HG03066 (cell line): ENCODE measurements at regions not wholly inside any gene's neighbourhood (a gene's known extent, or its start where the extent isn't known, plus 50 kb on each side); places are given as distances from the start of the nearest gene placed in this dataset.
A peak's percentile ranks its signal among the peaks of the same experiment; 100 is the strongest.

ENCODE experiments used
- ATAC-seq: cut with Tn5 transposase; IDR thresholded peaks from one replicate; pipeline ENCODE4 v1.9.1; 2021; ENCODE audit warnings: low read depth; ENCODE audit not compliant: unreplicated experiment

DNA sequence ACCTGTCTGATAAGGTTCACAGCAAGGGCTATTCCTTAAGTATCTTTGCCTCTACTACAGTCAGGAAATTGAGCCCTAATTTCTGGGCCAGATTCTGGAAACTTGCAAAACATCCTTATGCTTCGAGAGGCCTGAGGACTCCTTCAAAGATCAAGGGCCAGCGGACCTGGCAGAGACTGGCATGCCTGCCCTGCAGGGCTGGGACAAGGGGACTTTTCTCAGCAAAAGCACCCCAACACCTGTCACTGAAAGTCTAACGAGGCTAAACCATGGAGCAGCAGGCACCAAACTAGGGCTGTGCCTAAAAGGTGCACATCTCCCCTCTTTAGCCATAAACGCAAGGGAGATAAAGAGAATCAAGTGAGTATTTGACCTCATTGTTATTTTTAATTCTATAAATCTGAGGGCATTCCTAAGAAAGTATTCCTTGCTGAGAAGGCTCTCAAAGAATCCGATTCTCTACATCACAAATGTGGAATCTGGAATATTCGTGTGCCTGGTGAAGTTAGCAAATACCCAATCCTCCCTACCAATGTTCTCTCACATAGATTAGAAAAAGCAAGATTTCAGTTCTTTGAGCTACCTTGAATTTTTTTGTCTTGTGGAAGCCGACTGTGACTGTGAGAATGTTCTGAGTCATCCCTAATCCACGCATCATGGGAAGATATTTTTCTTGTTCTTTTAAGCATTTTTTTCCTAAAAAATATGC, 328.2 kb upstream of the NOVA1 start:
- no peak for ATAC-seq

DNA sequence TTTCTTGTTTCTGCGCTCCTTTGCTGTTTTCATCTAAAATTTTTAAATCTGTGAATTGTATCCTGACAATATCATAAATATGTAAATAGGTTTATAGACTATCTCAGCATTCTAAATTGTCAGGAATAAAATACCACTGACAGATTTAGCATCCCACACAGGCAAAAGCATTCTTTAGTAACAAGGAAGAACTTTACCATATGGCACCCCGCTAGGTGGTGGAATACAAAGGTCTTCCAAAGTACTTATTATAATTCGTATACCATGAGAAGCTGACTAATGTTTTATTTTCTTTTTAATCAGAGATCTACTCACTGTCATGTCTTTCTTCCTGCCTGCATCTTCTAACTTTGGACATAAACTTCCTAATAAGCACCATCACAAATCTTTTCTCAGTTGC, 328.8 kb upstream of the NOVA1 start:
- ATAC-seq = no peak

DNA sequence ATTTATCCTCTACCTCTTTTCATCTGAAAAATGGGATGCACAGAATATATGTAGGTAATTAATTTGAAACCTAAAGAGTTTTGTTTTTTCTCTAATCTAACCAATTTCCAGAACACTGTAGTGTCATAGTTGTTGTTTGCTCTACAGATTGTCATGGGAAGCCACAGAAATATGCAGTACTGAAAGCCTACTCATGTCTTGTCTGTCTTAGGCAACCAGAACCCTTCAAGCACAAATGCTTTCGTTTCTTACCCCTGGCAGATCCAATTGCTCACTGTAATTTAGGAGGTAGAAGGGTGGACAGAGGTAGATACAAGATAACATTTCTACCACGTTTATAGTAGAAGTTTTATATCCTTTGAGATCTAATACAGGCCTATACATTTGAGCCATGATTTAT, 330.2 kb upstream of the NOVA1 start:
- ATAC-seq = no peak

DNA sequence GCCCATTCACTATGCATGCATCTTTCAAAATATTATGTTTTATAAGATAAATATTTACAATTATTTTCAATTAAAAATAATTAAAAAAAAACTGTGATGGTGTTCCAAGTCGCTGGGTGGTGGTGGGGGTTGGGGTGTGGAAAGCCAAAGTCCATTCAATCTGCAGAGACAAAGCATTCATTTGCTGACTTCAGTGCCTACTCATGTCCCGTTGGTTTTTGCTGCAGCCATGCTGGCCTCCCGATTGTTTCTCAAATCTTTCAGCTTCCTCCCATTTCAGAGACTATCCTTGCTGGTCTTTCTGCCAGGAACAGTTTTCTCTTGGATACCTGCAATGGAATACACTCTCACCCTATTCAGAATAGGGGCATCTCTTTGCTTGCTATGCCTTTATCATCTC, 331.5 kb upstream of the NOVA1 start:
- ATAC-seq = no peak

DNA sequence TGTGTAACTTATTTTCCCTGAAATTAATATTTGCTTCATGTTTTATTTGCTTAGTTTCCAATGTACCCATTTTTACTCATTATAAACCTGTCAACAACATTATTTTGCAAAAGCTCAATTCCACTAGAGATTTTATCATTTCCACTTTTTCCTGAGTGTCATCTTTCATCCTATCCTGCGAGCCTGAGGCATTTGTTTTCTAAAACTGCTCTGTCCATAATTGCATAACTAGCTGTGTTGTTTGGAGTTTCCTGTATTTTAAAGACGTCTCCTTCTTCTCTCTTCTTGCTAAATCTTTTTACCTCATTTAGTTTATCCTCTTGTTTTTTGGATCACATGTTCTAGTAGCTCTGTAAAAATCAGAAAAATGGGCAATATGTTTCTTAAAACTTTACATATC, 332.7 kb upstream of the NOVA1 start:
- ATAC-seq = no peak

DNA sequence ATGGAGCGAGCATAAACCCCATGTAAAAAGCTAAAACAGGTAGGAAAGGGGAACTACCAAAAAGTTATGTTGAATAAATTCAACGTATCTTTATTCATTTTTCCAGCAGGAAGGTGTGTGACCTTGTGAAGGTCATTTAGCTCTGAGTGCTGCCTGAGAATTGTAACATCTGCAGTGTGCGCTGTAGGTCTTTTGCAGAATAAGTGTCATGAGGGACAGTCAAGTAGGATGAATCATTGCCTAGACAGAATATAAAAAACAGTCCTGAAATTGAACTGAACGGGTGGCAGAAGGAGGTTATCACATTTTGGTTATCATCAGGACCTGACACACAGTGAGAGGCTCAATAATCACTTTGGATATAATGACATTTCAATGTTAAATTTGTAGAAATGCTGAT, 334.8 kb upstream of the NOVA1 start:
- ATAC-seq = no peak

DNA sequence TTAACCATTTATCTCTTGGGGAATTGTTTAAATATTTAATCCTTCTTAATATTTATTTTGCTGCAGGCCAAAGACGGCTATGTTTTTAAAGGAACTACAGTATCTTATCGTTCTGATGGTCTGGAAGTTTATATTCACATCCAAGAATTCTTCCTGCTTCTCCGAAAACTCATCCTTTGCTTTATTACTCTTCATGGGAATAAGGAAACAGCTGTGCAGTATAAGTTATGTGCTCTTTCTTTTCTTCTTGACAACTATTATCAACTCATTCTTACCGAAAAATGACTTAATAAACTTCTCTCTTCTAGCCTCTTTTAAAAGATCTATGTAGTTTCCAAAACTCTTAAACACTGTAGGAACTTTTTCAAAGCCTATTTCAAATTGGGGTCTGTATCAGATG, 335.6 kb upstream of the NOVA1 start:
- ATAC-seq = no peak

DNA sequence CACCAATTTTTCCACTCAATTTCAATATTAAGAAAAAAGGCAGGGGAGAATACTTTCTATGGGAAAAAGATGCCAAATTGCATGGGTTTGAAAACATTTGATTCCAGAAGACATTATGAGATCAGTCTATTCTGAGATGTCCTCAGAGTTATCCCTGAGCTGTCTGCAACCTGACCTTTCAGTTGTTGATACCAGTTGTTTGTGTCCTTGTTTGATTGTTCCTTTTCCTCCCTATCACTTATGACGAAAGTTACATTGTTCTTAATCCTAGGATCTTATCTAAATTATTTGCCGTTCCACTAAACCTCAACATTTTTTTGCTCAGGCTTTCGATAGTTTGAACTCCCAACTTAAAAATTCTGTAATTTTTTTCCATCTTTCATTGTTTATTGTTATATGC, 336.3 kb upstream of the NOVA1 start:
- no peak for ATAC-seq

DNA sequence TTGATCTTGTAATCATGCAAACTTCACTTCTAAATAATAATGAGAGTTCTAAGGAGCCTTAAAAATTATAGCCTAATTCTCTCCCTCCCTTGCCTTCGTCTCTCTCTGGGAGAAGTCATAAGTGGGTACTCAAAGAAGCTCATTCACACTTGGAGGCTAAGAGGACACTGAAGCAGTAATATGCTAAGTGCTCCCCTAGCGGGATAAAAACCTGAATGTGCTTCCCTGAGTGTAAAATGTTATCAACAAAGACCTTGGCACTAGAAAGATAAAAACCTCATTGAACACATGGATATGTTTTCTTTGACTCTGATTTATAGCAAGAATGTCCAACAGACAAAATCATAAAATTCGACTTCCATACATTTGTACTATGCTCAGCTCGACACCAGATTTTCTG, 337.9 kb upstream of the NOVA1 start:
- ATAC-seq = no peak

DNA sequence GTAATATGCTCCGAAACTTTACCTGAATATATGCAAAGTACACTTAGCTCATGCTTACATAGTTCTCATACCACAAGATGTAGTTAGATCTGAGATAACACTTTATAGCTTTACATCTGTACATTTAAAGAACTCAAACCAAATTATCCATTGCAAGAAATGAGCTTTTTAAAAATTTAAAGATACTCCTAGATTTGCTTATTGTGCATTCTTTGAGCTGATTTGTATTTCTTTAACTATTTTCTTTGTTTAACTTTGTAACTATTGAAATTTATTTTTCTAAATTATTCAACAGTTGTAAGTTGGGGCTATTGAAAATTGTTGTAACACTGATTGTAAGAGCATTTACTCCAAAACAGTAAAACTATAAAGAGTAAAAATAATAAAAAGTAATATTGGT, 340.2 kb upstream of the NOVA1 start:
- ATAC-seq = no peak

DNA sequence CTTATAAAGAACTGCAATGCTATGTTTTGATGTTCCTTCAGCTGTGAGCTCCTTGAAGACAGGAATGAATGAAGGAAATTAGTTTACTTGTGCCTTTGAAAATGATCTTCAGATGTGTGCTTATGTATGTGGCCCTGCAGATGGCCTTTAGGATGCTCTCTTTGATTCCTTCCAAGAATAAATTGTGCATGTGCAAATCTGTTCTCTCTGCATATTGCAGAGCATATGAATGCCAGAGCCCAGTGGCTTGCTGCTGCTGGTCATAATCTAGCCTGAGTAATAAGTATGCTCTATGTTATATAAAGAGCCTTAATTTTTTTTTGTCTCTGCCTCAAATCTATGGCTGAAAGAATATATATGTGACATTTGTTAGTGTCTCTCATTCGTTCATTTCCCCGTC, 341.9 kb upstream of the NOVA1 start:
- no peak for ATAC-seq

DNA sequence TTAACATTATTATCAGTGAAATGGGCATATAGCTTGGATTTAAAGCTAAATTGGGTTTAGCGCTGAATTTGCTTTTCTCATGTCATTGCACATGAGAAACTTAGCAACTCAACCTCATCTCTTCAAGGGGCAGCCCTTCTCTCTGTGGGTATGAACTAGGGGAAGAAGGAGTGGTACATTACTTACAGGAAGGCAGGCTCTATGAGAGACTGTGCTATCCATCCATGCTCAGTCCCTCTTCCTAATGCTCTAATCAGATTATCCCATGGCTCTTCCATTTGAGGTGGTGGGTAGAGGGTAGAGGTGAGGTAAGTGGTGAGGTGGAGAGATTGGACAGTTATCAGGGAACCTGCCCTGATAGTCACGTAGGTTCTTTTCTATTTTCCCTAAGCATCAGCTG, 343.7 kb upstream of the NOVA1 start:
- no peak for ATAC-seq

DNA sequence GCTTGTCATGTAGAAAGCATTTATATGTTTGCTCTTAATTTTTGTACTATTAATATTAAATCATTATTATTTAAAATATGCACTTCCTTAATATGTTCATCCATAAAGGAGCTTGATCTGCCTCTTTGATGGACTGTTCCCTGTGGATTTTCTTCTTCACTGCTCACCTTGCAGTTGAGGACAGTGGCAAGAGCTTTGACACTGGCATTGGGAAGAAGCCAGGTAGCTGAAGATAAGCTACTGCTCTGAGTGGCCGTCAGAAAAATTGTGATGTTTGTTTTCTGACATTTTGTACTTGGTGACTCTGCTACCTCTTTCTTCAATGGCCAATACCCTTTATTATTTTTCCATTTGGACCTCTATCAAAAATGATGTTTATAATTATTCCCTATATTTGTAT, 349.4 kb upstream of the NOVA1 start:
- no peak for ATAC-seq

DNA sequence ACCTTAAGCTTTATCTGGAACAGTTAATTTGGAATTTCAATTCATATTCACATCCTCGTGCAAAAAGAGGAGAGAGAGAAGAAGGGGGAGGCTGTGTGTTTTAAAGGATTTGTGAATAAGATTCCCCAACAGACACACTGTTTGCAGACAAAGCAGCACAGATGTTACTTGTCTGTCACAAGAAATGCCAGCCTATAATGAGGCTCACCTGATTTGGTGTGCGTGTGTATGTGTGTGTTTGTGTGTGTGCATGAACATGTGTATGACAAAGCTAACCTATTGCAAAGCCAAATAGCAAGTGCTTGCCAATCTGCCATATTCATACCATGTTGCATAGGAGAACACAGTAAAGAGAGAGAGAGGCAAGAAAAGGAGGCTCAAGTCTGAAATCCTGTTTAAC, 361.6 kb upstream of the NOVA1 start:
- ATAC-seq = no peak

DNA sequence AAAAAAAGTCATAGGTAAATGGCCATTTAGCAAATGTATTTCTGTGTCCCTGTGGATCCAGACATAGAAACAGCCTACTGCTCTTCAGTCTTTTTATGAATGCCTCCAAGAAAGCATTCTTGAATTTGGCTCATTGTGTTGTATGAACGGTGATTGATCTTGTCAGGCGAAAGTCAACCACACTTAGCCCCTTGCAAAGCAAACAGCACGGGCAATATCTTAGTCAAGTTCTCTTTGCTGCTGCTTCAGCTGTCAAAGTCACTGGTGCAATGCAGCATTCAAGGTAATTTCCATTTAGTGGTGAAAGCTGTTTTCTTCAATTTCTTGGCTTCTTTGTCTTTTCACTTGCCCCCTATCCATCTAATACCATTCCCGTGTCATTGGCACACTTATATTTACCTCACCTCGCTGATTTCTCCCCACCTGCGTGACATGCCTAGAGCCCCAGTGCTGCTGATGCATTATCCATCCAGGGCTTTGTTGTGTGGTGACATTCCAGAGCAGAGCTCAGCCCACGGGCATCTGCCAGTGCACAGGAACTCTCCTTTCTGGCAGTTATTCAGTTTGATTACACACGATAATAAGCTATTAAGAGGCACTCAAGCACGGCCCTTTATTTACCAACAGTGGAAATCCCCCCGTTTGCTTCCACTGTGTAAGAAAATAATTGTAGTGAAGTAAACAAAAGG, 362.3 kb upstream of the NOVA1 start:
- ATAC-seq = no peak

DNA sequence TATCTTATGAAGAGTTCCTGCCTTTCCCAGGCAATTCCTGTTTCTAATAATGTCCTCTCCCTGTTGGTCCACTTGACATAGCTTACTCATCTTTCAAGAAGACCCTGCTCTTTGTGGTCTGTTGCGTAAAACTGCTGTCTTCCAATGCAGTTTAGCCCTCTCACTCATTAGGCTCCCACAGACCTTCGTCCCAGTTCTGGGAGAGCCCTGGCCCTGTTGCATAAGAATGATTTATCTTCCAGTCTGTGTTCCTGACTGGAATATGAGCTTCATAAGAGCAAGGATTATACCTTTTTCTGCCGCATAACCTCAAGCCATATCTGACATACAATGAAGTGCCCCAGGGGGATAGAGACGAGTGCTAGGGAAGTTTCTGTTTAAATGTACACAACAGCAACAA, 365.9 kb upstream of the NOVA1 start:
- ATAC-seq = no peak

DNA sequence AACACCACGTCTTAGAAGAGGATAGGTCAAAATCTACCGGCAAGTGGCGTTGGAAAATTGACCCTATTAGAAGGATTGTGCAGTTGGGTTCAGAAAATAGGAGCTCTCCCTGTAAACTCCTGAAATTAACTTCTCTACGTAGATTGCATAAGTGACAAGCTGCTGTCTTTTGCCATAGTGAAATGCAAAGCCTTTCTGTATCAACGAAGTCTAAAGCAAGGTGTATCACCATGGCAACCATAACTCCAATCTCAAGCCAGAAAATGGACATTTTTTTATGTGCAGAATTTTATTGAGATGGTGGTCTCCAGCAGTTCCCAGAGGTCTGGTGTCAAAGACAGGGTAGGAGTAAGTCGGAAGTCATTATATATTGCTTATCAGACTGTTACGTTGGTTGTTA, 367.7 kb upstream of the NOVA1 start:
- no peak for ATAC-seq

DNA sequence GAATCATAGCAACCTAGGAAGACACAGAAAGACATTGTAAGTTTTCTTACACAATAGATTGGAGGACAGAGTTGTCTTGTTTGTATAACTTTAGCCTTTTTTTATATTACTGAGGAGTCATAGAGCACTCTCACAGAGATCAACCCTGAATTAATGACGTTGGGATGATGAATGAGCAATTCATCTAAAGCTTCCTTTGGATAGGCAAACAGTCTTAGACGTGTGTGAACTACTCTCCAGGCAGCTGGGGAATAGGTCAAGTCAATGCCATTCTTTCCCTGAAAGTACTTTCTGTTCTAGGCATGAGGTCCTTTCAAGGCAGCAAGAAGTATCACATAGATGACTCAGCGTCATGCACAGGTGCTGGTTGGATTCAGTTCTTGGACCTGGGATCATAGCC, 369.1 kb upstream of the NOVA1 start:
- ATAC-seq = no peak

DNA sequence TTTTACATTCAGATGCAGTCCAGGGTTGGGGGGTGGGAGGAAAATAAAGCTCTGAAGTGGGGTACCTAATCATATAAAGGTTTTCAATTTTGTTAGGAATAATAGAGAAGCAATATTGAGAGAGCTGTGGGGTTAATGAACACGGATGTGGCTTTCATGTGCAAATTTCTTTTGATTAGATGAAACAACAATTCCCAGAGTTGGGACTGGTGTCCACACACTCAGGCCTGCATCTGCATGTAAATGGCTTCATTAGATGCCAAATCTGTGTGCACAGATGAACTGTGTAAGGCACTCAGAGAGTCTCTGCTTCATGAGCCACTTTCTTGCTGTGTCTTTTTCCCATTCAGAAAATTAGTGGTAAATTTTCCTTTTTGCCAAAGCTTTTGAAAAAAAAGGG, 377.1 kb upstream of the NOVA1 start:
- ATAC-seq = no peak

DNA sequence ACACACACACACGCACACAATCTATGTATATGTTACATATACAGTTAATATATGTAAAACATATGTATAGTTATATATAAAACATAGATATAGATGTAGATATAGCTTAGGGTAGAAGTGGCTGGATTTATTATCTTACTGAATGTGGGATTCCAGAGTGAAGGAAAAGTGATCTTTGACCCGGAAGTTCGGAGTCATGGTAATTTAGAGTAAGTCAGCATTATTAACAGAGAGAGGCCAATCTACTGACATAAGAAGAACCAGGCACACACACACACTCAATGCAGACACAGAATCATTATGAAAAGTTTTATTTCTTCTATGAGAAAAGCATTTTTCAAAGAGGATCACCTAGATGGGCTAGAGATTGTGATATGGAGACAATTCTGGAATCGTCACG, 384.2 kb upstream of the NOVA1 start:
- no peak for ATAC-seq

DNA sequence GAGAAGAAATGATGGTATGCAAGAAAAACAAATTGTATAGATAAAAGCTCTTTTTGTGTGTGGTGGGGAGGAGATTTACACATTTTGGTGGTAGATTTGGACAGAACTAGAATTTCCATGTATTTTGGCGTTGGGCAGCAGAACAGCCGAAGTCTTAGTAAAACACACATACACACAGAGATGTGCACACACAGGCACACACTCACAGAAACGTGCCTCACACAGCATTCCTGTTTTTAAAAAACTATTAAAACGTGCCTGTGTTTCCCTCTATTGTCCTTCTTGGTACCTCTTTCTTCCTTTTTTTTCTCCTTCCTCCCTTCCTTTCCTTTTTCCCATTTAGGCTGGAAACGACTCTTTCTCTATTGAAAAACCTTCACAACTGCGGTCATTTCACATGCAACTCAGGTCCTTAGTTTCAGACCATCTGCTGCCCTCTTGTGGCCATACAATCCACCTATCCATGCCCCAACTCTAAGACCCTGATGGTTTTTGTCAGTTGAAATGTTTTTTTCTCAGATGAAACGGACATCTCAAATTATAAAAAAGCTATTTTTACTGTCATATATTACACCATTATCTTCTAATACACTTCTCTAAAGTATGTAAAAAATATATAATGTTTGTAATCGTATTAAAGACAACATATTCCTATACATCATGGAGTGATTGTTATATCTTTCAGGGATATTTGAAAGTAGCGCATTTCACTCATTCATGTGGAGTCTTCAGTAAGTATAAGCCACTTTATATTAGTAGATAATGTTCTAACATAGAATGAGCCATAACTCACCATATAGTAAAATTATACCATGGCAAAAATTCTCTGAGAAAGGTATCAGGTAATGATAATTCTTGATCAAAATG, 386.7 kb upstream of the NOVA1 start:
- peak; percentile 75 for ATAC-seq
